Stimulated activated CD8-positive, alpha-beta memory T cell treated with anti-CD3 and anti-CD28 coated beads, Interleukin-15, amount 100 ng/mL, for 1 hour (primary cell): ENCODE measurements at regions not wholly inside any gene's neighbourhood (a gene's known extent, or its start where the extent isn't known, plus 50 kb on each side); places are given as distances from the start of the nearest gene placed in this dataset.
"Not testable (repeated sequence)": the region's sequence is repeated elsewhere in the genome, so short reads cannot be mapped to it uniquely, and the experiment has no call there.

Experiments used
- DNase-seq: peaks from one replicate; pipeline ENCODE4 v3.0.0-alpha.2; 2020; ENCODE audit warnings: low read depth

GRCh38 chr5:62178258-62178657 is 127.7 kb upstream of the KIF2A start:
- no peak for DNase-seq

GRCh38 chr5:62182802-62183201 is 123.2 kb upstream of the KIF2A start:
- no peak for DNase-seq

GRCh38 chr5:62183727-62184126 is 122.3 kb upstream of the KIF2A start:
- DNase-seq: no peak

GRCh38 chr5:62184444-62184843 is 121.6 kb upstream of the KIF2A start:
- DNase-seq: no peak

GRCh38 chr5:62190173-62190572 is 115.8 kb upstream of the KIF2A start:
- no peak for DNase-seq

GRCh38 chr5:62190931-62191330 is 115.1 kb upstream of the KIF2A start:
- no peak for DNase-seq

GRCh38 chr5:62192958-62193357 is 113.0 kb upstream of the KIF2A start:
- DNase-seq: no peak

- not testable (repeated sequence) for DNase-seq
Measured at GRCh38 chr5:62196532-62196931, 109.5 kb upstream of the KIF2A start.

GRCh38 chr5:62197697-62198096 is 108.3 kb upstream of the KIF2A start:
- DNase-seq: no peak

GRCh38 chr5:62198421-62198820 is 107.6 kb upstream of the KIF2A start:
- no peak for DNase-seq

GRCh38 chr5:62199792-62200716 is 106.0 kb upstream of the KIF2A start:
- DNase-seq: no peak

- DNase-seq: no peak
Measured at GRCh38 chr5:62206150-62206829, 99.7 kb upstream of the KIF2A start.

GRCh38 chr5:62208218-62208852 is 97.7 kb upstream of the KIF2A start:
- no peak for DNase-seq

- DNase-seq: no peak
Measured at GRCh38 chr5:62211405-62211804, 94.6 kb upstream of the KIF2A start.

GRCh38 chr5:62212648-62213047 is 93.4 kb upstream of the KIF2A start:
- no peak for DNase-seq

GRCh38 chr5:62214701-62215100 is 91.3 kb upstream of the KIF2A start:
- DNase-seq: no peak

- DNase-seq: not testable (repeated sequence)
Measured at GRCh38 chr5:62216603-62217002, 89.4 kb upstream of the KIF2A start.

- not testable (repeated sequence) for DNase-seq
Measured at GRCh38 chr5:62217095-62217494, 88.9 kb upstream of the KIF2A start.

GRCh38 chr5:62218860-62219259 is 87.1 kb upstream of the KIF2A start:
- not testable (repeated sequence) for DNase-seq

GRCh38 chr5:62221881-62222280 is 84.1 kb upstream of the KIF2A start:
- DNase-seq: not testable (repeated sequence)

- not testable (repeated sequence) for DNase-seq
Measured at GRCh38 chr5:62222305-62222704, 83.7 kb upstream of the KIF2A start.

- DNase-seq: peak; percentile 55
Measured at GRCh38 chr5:62223312-62223670, 82.7 kb upstream of the KIF2A start.
